Neuron (in vitro differentiated cells): ENCODE measurements at regions not wholly inside any gene's neighbourhood (a gene's known extent, or its start where the extent isn't known, plus 50 kb on each side); places are given as distances from the start of the nearest gene placed in this dataset.

Source experiments
- H2AFZ ChIP-seq: one replicate; pipeline ENCODE4 v1.6.1; 2013; ENCODE audit warnings: low read depth, mild to moderate bottlenecking, inconsistent platforms, low read length, moderate library complexity
- H3K27me3 ChIP-seq: one replicate; pipeline ENCODE4 v1.6.1; 2013; ENCODE audit warnings: low read length; ENCODE audit not compliant: insufficient read depth
- H3K36me3 ChIP-seq: one replicate; pipeline ENCODE4 v1.6.1; 2013; ENCODE audit warnings: low read length; ENCODE audit not compliant: insufficient read depth
- H3K4me1 ChIP-seq: one replicate; pipeline ENCODE4 v1.6.1; 2013; ENCODE audit warnings: low read length; ENCODE audit not compliant: insufficient read depth
- H3K4me3 ChIP-seq: 2 replicates; pipeline ENCODE4 v1.5.1; 2013; ENCODE audit warnings: mild to moderate bottlenecking, low read length, moderate library complexity
- H3K9me3 ChIP-seq: one replicate; pipeline ENCODE4 v1.6.1; 2013; ENCODE audit warnings: low read length

DNA sequence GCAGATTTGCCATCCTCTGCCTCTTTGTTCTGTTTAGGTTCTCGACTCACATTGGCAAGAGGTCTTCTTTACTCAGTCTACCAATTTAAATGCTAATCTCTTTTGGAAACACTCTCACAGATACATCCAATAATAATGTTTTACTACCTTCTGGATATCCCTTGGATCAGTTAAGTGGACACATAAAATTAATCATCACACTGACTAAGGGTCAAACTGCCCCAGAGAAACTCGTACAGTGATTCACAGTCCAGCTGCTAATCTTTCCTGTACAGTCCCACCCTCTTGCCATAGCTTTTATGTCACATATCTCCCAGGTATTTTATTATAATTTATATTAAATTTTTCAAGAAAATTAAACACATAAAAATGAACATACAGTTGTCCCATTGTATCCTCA, 360.8 kb upstream of the RGMA start:
- no peak overlapping the region for H2AFZ ChIP-seq
- H3K4me3 ChIP-seq, result no peak overlapping the region

DNA sequence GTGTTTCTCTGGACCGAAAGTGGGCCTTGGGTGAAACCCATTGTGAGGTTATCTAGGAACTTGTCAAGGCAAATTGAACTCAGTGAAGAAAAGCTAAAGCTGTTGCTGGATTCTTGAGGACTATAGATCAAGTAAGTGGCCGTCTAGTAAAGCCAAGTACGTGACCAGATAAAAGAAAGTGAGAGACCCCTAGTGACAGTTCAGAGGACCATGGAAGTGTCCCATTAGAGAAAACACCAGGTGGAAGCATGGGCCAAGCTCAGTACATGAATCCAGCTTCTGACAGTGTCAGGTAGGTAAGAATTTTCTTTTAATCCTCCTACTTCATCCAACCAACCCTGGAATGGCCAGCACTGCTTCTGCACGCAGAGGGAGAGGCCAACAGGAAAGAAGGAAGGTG, 349.3 kb upstream of the RGMA start:
- H3K27me3 ChIP-seq, result no peaks in the 10 kb centered on the region
- H3K4me3 ChIP-seq, result no peak overlapping the region
- no peaks in the 10 kb centered on the region for H3K36me3 ChIP-seq
- no peaks in the 10 kb centered on the region for H3K4me1 ChIP-seq
- no peak overlapping the region for H2AFZ ChIP-seq
- H3K9me3 ChIP-seq, result peaks cover 12% of the 10 kb centered on the region

More for the DNA sequence above, 360.8 kb upstream of the RGMA start:
- peaks cover 14% of the 10 kb centered on the region for H3K4me1 ChIP-seq
- no peaks in the 10 kb centered on the region for H3K36me3 ChIP-seq
- no peaks in the 10 kb centered on the region for H3K27me3 ChIP-seq
- peaks cover 2% of the 10 kb centered on the region for H3K9me3 ChIP-seq

- no peaks in the 10 kb centered on the region for H3K27me3 ChIP-seq
- no peaks in the 10 kb centered on the region for H3K36me3 ChIP-seq
- H3K9me3 ChIP-seq, result peaks cover 19% of the 10 kb centered on the region
- H3K4me1 ChIP-seq, result peaks cover 15% of the 10 kb centered on the region
- no peak overlapping the region for H2AFZ ChIP-seq
- no peak overlapping the region for H3K4me3 ChIP-seq
Measured at GRCh38 chr15:93432474-93432873, 343.5 kb upstream of the RGMA start.

GRCh38 chr15:93428807-93429351, 339.9 kb upstream of the RGMA start:
- H2AFZ ChIP-seq, result no peak overlapping the region
- peaks cover 20% of the 10 kb centered on the region for H3K9me3 ChIP-seq
- no peak overlapping the region for H3K4me3 ChIP-seq

DNA sequence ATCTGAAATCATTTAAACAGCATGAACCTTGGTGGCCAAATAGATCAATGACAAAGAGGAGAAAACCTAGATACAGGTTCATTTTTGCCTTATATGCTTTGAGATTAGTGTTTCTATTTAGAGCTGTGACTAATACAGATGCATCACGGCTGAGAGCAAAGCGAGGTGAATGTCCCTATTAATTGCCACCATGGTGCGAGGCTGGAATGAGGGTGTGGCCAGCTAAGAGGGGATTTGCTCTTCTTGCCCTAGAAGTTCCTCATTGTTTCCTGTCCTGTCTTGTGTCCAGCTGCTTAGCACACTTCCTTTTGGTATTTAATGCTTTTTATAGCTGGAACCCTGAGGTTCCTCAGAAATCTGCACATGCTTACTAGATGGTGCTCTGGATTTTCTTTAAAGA, 339.1 kb upstream of the RGMA start:
- Histone ChIP-seq H2AFZ (no peak overlapping the region), H3K4me1 (peaks cover 16% of the 10 kb centered on the region), H3K27me3 (no peaks in the 10 kb centered on the region), H3K36me3 (no peaks in the 10 kb centered on the region), H3K9me3 (peaks cover 24% of the 10 kb centered on the region), H3K4me3 (no peak overlapping the region)

More at GRCh38 chr15:93428807-93429351, 339.9 kb upstream of the RGMA start:
- no peaks in the 10 kb centered on the region for H3K27me3 ChIP-seq
- H3K4me1 ChIP-seq, result peaks cover 16% of the 10 kb centered on the region
- no peaks in the 10 kb centered on the region for H3K36me3 ChIP-seq

- H2AFZ ChIP-seq, result no peak overlapping the region
- no peaks in the 10 kb centered on the region for H3K36me3 ChIP-seq
- H3K4me1 ChIP-seq, result peaks cover 16% of the 10 kb centered on the region
- no peak overlapping the region for H3K4me3 ChIP-seq
- H3K9me3 ChIP-seq, result peaks cover 21% of the 10 kb centered on the region
- H3K27me3 ChIP-seq, result no peaks in the 10 kb centered on the region
Measured at GRCh38 chr15:93424131-93424530, 335.1 kb upstream of the RGMA start.

DNA sequence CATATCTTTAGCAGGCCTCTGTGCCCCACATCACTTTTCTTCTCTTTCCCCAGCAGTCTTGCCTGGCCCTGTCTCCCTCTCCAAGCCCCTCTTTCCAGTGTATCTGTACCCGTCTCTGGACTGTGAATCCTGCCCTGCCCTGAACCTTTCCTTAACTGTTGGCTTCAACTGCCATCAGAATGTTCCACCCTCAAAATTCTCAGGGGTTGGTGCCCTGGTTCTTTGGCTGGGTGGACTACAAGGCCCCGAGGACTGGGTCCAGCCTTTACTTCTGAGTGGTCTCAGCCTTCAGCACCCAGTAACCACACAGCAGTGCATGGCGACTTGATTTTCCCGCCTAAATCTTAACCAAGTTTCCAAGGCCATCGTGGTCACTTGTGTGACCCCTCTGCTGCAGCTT, 333.5 kb upstream of the RGMA start:
- Histone ChIP-seq H3K9me3 (peaks cover 21% of the 10 kb centered on the region), H3K36me3 (no peaks in the 10 kb centered on the region), H3K4me1 (peaks cover 1% of the 10 kb centered on the region), H3K27me3 (no peaks in the 10 kb centered on the region), H3K4me3 (no peak overlapping the region), H2AFZ (no peak overlapping the region)

DNA sequence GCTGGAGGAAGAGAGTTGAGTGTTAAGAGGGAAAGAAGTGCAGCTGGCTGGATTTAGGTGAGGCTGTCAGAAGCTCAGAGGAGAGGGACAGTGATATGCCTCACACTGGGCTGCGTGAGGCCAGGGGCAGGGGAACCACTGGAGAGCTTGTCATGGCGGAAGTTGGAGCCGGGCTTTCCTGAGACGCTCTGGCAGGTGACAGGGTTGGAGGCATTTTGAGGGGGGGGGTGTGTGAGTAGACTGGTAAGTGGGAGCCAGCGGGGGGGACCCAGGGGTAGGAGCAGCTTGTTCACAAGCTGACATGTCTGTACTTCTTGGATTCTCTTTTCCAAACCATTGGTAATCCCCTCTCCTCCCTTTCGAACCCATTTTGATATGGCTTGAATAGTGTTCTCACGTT, 331.5 kb upstream of the RGMA start:
- H3K27me3 ChIP-seq, result no peaks in the 10 kb centered on the region
- H3K36me3 ChIP-seq, result no peaks in the 10 kb centered on the region
- H2AFZ ChIP-seq, result no peak overlapping the region
- H3K4me3 ChIP-seq, result no peak overlapping the region
- H3K4me1 ChIP-seq, result no peaks in the 10 kb centered on the region
- peaks cover 20% of the 10 kb centered on the region for H3K9me3 ChIP-seq

- H3K27me3 ChIP-seq, result no peaks in the 10 kb centered on the region
- H3K4me1 ChIP-seq, result no peaks in the 10 kb centered on the region
- H3K4me3 ChIP-seq, result no peak overlapping the region
- no peaks in the 10 kb centered on the region for H3K36me3 ChIP-seq
- H3K9me3 ChIP-seq, result peaks cover 20% of the 10 kb centered on the region
- no peak overlapping the region for H2AFZ ChIP-seq
Measured at GRCh38 chr15:93420050-93420452, 331.0 kb upstream of the RGMA start.

DNA sequence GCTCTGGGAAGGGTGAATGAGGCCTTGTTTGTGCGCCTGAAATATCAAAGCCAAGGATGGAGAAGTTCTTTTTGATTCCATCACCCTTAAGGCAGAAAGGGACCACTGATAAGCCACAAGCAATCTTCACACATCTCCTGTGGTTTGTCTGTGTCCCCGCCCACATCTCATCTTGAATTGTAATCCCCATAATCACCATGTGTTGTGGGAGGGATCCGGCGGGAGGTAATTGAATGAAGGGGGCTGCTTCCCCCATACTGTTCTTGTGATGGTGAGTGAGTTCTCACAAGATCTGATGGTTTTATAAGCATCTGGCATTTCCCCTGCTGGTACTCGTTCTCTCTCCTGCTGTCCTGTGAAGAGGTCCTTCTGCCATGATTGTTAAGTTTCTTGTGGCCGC, 329.6 kb upstream of the RGMA start:
- Histone ChIP-seq H3K4me3 (no peak overlapping the region), H3K27me3 (no peaks in the 10 kb centered on the region), H3K4me1 (no peaks in the 10 kb centered on the region), H3K9me3 (peaks cover 11% of the 10 kb centered on the region), H2AFZ (no peak overlapping the region), H3K36me3 (no peaks in the 10 kb centered on the region)

DNA sequence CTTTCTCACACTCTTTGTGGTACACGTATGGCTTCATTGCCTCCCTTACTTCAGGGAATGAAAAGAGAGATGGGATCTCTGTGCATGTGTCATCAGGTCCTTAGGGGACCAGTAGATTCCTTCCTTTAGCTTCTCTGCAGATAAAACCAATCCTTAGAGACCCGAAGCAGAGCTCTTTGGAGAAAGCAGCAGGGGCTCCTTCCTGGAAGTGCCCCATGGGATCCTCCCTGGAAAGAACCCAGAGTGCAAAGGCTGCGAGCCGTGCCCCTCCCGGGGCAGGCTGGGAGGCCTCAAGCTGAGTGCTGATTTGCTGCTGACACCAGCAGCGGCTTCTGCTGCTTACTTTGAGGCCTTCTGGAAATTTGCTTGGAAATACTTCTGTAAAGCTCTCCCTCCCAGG, 328.6 kb upstream of the RGMA start:
- no peaks in the 10 kb centered on the region for H3K4me1 ChIP-seq
- no peaks in the 10 kb centered on the region for H3K27me3 ChIP-seq
- H3K36me3 ChIP-seq, result no peaks in the 10 kb centered on the region
- no peak overlapping the region for H3K4me3 ChIP-seq
- no peak overlapping the region for H2AFZ ChIP-seq
- H3K9me3 ChIP-seq, result peaks cover 4% of the 10 kb centered on the region

- no peaks in the 10 kb centered on the region for H3K4me1 ChIP-seq
- H3K36me3 ChIP-seq, result no peaks in the 10 kb centered on the region
- H3K27me3 ChIP-seq, result no peaks in the 10 kb centered on the region
- no peak overlapping the region for H3K4me3 ChIP-seq
- peaks cover 4% of the 10 kb centered on the region for H3K9me3 ChIP-seq
- H2AFZ ChIP-seq, result no peak overlapping the region
Measured at GRCh38 chr15:93417156-93417555, 328.1 kb upstream of the RGMA start.

GRCh38 chr15:93415576-93415975, 326.6 kb upstream of the RGMA start:
- Histone ChIP-seq H2AFZ (no peak overlapping the region), H3K9me3 (peaks cover 2% of the 10 kb centered on the region), H3K4me1 (no peaks in the 10 kb centered on the region)

DNA sequence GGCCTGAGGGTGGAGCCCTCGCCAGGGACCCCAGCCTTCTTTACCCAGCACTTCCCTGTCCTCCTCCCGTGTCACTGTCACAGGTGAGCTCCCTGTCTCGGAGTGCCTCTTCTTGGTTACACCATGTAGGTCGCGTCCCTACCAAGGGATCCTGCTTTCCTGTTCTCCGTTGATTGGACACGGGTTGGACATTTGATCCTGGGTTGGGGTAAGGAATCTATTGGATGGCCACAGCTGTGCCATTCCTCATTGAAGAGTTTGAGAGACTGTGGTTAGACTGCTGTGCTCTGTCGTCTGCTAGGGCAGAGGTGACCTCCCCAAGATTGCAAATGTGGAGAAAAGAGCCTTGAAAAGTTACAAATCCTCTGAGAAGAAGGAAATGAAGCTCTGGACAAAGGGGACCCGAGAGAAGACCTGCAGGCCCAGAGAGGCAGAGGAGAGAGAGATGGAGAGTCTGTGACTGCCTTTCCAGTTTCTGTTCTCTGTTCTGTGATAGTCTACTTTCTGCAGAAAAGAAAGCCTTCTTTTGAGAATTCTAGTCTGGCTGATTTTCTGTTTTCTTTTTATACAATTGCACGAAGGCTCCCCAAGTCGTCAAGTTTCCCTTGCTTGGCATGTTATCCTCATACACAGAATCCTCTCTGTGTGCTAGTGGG, 325.7 kb upstream of the RGMA start:
- Histone ChIP-seq H3K27me3 (no peaks in the 10 kb centered on the region), H3K36me3 (no peaks in the 10 kb centered on the region), H3K4me1 (no peaks in the 10 kb centered on the region), H2AFZ (no peak overlapping the region), H3K9me3 (peaks cover 2% of the 10 kb centered on the region), H3K4me3 (no peak overlapping the region)

More at GRCh38 chr15:93415576-93415975, 326.6 kb upstream of the RGMA start:
- Histone ChIP-seq H3K4me3 (no peak overlapping the region), H3K27me3 (no peaks in the 10 kb centered on the region), H3K36me3 (no peaks in the 10 kb centered on the region)
